ENCODE measurements at regions not wholly inside any gene's neighbourhood (a gene's known extent, or its start where the extent isn't known, plus 50 kb on each side); places are given as distances from the start of the nearest gene placed in this dataset.

DNA sequence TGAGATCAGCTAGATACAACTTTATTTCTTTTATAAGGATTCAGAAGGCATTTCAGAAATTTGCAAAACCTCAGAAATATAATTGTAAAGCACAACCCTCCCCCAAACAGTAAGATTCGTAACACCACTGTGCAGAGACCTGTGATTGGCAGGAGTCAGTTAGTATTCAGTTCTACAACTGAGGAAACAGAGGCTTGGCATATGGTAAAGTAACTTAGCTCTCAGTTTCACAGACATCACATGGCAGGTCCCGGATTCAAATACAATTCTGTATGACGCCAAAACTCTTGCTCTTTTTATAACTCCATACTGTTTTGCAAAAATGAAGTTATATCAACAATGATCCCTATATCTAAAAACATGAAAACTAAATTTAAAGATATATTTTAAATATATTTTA is 225.6 kb upstream of the LMCD1 start:
- DNase-seq = no peak

GRCh38 chr3:8276506-8276905 is 225.1 kb upstream of the LMCD1 start:
- no peak for DNase-seq

GRCh38 chr3:8278448-8278847 is 223.2 kb upstream of the LMCD1 start:
- peak; percentile 55 for DNase-seq

DNA sequence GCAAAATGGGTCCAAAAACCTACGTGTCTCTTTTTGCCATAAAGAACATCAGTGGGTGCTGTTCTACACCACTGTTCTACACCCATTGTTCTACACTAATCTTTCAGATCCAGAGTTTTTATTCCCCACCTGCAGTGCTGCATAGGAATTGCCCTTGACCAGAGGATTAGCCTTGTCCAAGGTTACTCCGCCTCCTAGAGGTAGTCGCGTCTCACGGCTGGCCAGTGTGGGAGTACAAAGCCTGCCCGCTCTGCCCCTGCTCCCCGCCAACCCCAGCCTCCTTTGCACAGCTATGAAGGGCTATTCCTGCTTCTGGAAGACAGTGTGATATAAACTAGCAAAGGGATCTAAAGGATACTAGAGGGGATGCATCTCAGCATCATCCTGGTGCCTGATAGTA is 222.1 kb upstream of the LMCD1 start:
- no peak for DNase-seq

DNA sequence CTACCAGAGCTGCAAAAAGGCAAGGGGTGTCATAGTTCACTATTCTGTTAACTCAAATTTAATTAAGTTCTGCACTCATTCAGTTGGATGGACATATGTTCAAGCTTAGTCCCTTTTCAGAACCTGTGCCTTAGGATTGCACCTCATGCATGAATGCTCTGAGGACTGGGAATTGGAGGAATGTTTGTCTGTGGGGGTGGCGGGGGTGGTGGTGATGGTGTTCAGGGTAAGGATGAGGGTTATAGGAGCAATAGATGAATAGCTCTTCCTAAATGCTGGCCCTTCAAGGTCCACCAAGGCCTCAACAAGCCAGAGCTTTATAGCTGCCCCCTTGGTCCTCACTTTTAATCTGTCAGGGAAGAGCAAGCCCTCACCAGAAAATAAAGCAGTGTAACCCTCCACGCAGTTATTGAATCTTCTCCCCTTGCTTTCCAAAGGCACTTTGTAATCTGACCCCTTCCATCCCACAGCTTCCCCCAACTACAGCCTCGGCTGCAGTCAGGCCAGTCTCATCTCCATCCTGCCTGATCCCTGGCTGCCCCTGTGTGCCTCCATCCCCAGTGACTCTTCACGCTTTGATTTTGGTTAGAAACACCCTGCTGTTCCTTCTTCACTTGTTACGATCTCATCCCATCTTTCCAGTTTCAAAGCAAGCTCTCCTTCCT is 221.6 kb upstream of the LMCD1 start:
- DNase-seq = no peak

DNA sequence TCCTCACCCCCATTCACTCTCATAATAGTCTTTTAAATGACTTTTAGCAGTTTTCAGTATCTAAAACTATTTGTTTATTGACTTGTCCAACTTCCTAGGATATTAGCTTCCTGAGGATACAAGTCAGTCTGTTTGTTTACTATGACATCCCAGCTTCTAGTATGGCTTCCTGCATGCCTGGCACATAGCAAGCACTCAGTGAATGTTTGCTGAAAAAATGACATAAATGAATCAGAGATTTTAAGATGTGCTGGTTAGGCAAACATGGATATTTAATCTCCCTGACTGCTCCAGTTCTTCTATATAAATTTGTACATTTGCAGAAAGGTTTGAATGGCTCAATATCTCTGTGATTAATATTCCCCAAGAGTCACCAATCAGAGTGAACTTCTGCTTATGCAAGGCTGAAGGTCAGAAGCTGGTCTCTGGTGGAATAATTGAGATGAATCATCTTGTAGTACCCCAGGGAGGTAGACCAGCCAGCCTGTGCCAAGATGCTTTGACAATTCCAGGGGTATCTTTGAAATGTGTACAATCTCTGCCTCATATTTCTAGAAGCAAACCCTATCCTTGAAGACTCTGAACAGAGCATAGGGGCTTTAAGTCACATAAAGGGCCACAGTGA is 219.0 kb upstream of the LMCD1 start:
- DNase-seq = no peak

- no peak for DNase-seq
Observed at GRCh38 chr3:8283193-8283592, 218.4 kb upstream of the LMCD1 start.

- no peak for DNase-seq
Observed at GRCh38 chr3:8286086-8286485, 215.5 kb upstream of the LMCD1 start.

- DNase-seq = no peak
Observed at GRCh38 chr3:8286749-8287148, 214.9 kb upstream of the LMCD1 start.

DNA sequence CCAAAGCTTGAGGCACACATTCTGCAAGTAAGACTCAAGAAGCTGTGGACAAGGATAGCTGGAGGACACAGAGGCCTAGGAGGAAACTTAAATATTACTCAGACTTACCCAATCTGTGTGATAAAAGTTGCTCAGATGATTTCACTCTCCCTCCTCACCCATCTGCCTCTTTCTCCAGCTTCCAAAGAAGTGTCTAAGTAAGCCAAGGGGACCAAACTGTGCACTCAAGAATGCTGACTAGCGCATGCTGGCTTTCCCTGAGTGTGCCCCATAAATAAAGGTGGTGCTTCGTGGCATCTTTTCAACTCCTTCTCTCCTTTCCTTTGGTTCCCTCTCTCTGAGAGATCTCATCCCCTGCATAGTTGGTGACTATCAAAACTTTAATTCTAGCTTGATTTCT is 211.0 kb upstream of the LMCD1 start:
- DNase-seq = no peak

GRCh38 chr3:8296461-8296860 is 205.2 kb upstream of the LMCD1 start:
- no peak for DNase-seq

DNA sequence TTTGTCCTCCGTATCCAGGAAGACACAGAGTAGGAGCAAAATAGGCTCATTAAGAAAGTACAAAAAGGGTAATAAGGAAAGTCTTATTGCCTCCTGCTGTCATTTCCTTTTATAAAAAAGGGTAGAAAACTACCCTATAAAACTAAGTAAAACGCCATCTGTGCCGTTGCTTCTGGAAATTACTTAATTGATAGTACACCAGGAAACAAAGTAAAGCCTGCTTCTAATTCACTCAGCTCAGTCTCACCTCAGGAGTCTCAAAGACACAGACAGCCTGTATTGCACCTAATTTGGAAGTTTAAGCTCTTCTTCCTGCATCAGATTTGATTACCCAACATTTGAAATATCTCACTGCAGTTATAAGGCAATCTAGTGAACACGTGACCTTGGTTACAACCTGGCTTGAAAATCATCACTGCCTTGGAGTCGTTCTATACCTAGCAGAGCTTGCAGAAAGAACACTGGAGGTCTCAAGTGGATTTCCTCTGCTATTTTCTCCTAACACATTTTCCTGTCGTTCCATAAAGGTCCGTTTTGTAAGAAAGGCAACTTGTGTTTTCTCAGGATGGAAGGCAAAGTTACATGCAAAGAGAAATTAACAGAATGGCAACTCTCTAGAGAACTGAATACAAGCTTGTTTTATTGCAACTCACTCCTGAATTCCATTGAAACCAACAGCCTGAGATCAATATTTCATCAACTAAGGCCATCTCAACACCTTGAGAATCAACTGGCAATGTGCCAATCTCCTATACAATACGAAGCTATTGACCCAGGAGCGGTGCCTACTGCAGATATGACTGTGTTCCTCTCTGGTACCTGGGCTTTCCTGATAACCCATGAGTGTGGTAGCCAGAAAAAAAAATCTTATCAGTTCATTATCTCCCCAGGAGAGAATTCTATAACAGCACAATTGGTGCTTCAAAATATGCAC is 203.3 kb upstream of the LMCD1 start:
- no peak for DNase-seq

GRCh38 chr3:8301977-8302735 is 199.5 kb upstream of the LMCD1 start:
- no peak for DNase-seq

DNA sequence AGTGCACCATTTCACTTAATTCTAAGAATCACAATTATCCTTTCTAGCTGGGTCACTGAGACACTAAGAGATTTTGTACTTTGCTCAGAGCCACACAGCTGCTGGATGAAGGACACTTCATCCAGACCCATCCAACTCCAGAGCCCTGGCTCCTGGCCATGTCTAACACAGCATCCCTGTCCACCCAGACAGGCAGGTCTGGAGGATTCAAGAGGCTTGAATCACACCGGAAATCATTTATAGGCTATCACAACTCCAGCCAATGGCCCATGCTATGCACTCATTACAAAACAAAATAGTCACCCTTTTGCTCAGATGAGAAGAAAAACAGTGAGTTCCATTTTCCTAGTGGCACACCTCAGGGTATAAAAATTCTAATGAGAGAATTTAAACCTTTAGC is 198.2 kb upstream of the LMCD1 start:
- DNase-seq = no peak

DNA sequence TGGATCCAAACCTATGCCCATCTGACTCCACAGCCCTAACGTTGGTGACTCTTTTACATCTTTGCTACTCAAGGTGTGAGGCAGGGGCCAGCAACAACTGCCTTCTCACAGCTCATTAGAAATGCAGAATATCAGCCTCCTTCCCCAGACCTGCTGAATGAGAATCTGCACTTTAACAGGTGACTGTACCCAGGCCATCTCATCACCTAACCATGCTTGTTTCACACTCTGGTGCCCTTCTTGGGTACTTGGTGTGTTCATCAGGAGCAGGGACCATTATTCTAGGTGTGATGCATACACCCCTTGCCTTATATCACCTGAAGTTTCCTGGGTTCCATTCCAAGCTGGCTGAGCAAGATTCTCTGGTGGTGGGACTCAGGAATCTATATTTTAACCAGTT is 196.3 kb upstream of the LMCD1 start:
- no peak for DNase-seq

DNA sequence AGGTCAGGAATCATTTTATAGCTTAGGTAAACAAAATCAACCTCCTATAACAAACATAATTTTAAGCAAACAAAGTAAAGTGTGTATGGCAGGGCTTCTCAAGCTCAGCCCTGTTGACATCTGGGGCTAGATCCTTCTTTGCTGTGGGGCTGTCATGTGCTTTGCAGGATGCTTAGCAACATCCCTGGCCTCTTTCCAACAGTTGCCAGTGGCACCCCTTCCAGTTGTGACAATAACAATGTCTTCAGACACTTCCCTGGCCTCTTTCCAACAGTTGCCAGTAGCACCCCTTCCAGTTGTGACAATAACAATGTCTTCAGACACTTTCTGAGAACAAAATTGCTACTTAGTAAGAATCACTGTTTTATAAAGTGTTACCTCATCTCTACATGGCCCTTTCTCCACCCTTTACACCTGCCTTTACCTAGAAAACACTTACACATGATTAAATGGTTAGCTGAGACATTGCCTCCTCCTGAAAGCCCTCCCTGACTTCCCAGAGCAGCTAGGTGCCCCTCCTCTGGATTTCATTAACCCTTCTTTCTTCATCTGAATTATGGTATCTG is 194.0 kb upstream of the LMCD1 start:
- no peak for DNase-seq

- no peak for DNase-seq
Observed at GRCh38 chr3:8311321-8311720, 190.3 kb upstream of the LMCD1 start.

DNA sequence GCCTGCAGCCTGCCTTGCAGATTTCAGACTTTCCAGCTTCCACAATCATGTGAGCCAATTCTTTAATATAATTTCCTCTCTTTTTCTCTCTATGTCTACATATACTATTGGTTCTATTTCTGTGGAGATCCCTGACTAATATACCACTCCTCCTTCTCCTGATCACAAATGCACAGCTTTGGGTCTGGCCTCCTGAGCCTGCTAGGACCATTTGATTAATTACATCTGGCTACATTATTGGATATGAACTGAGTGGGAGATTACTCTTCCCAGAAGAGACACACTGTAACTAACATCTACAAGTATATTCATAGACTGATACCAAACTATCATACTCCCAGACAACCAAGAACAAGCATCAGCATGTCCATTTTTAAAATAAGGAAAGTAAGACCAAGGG is 188.9 kb upstream of the LMCD1 start:
- DNase-seq = no peak

GRCh38 chr3:8313560-8314267 is 187.9 kb upstream of the LMCD1 start:
- DNase-seq = no peak

- DNase-seq = peak; percentile 69
Observed at GRCh38 chr3:8315526-8315925, 186.1 kb upstream of the LMCD1 start.

- DNase-seq = peak; percentile 68
Observed at GRCh38 chr3:8317661-8318649, 183.7 kb upstream of the LMCD1 start.
